WTC11 (cell line): ENCODE measurements at regions not wholly inside any gene's neighbourhood (a gene's known extent, or its start where the extent isn't known, plus 50 kb on each side); places are given as distances from the start of the nearest gene placed in this dataset.

Experiments used
- CDX4 ChIP-seq: fragments of 250-450 bp; sonication (Bioruptor Pico); IDR thresholded peaks from 2 replicates; pipeline ENCODE4 v1.9.0; 2021; ENCODE audit warnings: moderate library complexity, mild to moderate bottlenecking, inconsistent platforms, borderline replicate concordance
- CREB1 ChIP-seq: sonication (generic); formaldehyde crosslinking; IDR thresholded peaks from 2 replicates; pipeline ENCODE4 v1.8.0; 2023; ENCODE audit warnings: mild to moderate bottlenecking, missing genetic modification reagents
- CTCF ChIP-seq: fragments of 200-600 bp; IDR thresholded peaks from 2 replicates; pipeline ENCODE4 v1.8.0; 2022; ENCODE audit warnings: antibody characterized with exemption
- TP53 ChIP-seq: sonication (generic); formaldehyde crosslinking; IDR thresholded peaks from 2 replicates; pipeline ENCODE4 v1.8.1; 2023; ENCODE audit warnings: mild to moderate bottlenecking, missing genetic modification reagents
- ZNF138 ChIP-seq: sonication (generic); formaldehyde crosslinking; conservative IDR thresholded peaks from 2 replicates; pipeline ENCODE4 v1.8.1; 2022; ENCODE audit warnings: mild to moderate bottlenecking, moderate library complexity, missing genetic modification reagents
- TF ChIP-seq, protein P1 (sequence below): sonication (generic); formaldehyde crosslinking; IDR thresholded peaks from 2 replicates; pipeline ENCODE4 v1.8.1; 2023; ENCODE audit warnings: mild to moderate bottlenecking, missing genetic modification reagents, moderate library complexity
- TF ChIP-seq, protein P2 (sequence below): sonication (generic); formaldehyde crosslinking; IDR thresholded peaks from 2 replicates; pipeline ENCODE4 v1.8.0; 2022; ENCODE audit warnings: mild to moderate bottlenecking, missing genetic modification reagents

GRCh38 chr14:51550636-51551035, 101.1 kb upstream of the FRMD6 start:
- TF ChIP-seq CTCF (no peak), CREB1 (CRISPR knock-in tag) (no peak), ZNF138 (CRISPR knock-in tag) (no peak), CDX4 (no peak), TP53 (no peak)
- TF ChIP-seq, protein P1, sequence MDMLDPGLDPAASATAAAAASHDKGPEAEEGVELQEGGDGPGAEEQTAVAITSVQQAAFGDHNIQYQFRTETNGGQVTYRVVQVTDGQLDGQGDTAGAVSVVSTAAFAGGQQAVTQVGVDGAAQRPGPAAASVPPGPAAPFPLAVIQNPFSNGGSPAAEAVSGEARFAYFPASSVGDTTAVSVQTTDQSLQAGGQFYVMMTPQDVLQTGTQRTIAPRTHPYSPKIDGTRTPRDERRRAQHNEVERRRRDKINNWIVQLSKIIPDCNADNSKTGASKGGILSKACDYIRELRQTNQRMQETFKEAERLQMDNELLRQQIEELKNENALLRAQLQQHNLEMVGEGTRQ (CRISPR knock-in tag) = no peak
- TF ChIP-seq, protein P2, sequence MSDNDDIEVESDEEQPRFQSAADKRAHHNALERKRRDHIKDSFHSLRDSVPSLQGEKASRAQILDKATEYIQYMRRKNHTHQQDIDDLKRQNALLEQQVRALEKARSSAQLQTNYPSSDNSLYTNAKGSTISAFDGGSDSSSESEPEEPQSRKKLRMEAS (CRISPR knock-in tag) = no peak
